Gastroesophageal sphincter (tissue), 3 donors: ENCODE measurements at regions not wholly inside any gene's neighbourhood (a gene's known extent, or its start where the extent isn't known, plus 50 kb on each side); places are given as distances from the start of the nearest gene placed in this dataset.

Source experiments
- CTCF ChIP-seq, 4 experiments: fragments of 200-600 bp in 2 of 4; fragments of 450-650 bp in 2 of 4; sonication (generic) in 1 of 4; IDR thresholded peaks; one replicate each; pipeline ENCODE4 v1.5.1; 2017 to 2019; ENCODE audit warnings: antibody characterized with exemption in 4 of 4, mild to moderate bottlenecking in 2 of 4, moderate library complexity in 2 of 4
- EP300 ChIP-seq: sonication (generic); formaldehyde crosslinking; IDR thresholded peaks from one replicate; pipeline ENCODE4 v1.6.1; 2017; ENCODE audit warnings: antibody characterized with exemption, mild to moderate bottlenecking
- POLR2A ChIP-seq, 2 donors: fragments of 450-650 bp; IDR thresholded peaks; one replicate each; pipeline ENCODE4 v1.6.1; 2017; ENCODE audit warnings: antibody characterized with exemption in 2 of 2, mild to moderate bottlenecking in 2 of 2, moderate library complexity in 1 of 2
- POLR2AphosphoS5 ChIP-seq: sonication (generic); formaldehyde crosslinking; IDR thresholded peaks from one replicate; pipeline ENCODE4 v1.6.1; 2017; ENCODE audit warnings: antibody characterized with exemption

DNA sequence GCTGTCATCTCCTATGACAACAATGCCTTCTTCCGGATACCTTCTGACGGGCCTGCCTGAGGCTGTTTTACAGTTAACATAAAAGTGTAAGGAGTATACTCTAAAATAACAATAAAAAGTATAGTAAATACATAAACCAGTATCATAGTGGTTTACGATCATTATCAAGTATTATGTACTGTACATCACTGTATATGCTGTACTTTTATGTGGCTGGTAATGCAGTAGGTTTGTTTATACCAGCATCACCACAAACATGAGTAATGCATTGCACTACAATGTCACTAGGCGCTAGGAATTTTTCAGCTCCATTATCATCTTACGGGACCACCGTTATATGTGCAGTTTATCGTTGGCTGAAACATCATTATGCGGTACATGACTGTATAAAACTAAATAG lies 76.5 kb downstream of the VEGFA start:
- TF ChIP-seq CTCF (IDR thresholded peaks at IDR 0.05), result no peak
- no peak for TF ChIP-seq POLR2A (IDR thresholded peaks at IDR 0.05)
- no peak for TF ChIP-seq POLR2AphosphoS5
- no peak for TF ChIP-seq EP300
